MCF 10A (cell line): ENCODE measurements at regions not wholly inside any gene's neighbourhood (a gene's known extent, or its start where the extent isn't known, plus 50 kb on each side); places are given as distances from the start of the nearest gene placed in this dataset.

Source experiments
- BruUV-seq: library from RNA; stranded (reverse); fragments of 400-500 nt; replicated peaks from 2 replicates; lab custom pipeline; 2021; lab: Mats Ljungman, UMichigan
- CTCF ChIA-PET: fragments of 300-600 bp; sonication (Branson Sonifier 250); formaldehyde crosslinking; extraction: SDS; loops from one replicate; lab custom pipeline; 2021; ENCODE audit warnings: antibody characterized with exemption, inconsistent platforms; lab: Yijun Ruan, JAX
- POLR2A ChIA-PET: fragments of 300-600, 350-650 bp; sonication (Branson Sonifier 250); formaldehyde crosslinking; extraction: SDS; loops from one replicate; lab custom pipeline; 2020; ENCODE audit warnings: antibody characterized with exemption, inconsistent platforms; lab: Yijun Ruan, JAX
- DNase-seq: peaks from one replicate; pipeline ENCODE4 v3.0.0-alpha.2; 2018; ENCODE audit not compliant: unreplicated experiment
- H3K27ac Mint-ChIP-seq: one replicate; pipeline ENCODE4 v1.8.0; 2022; ENCODE audit warnings: mild to moderate bottlenecking, low read depth, mixed read lengths; ENCODE audit not compliant: unreplicated experiment
- H3K27me3 Mint-ChIP-seq: one replicate; pipeline ENCODE4 v1.8.0; 2022; ENCODE audit warnings: mixed read lengths; ENCODE audit not compliant: insufficient read depth, unreplicated experiment
- H3K36me3 Mint-ChIP-seq: one replicate; pipeline ENCODE4 v1.8.0; 2022; ENCODE audit warnings: mild to moderate bottlenecking, moderate library complexity, mixed read lengths; ENCODE audit not compliant: insufficient read depth, unreplicated experiment
- H3K4me1 Mint-ChIP-seq: one replicate; pipeline ENCODE4 v1.8.0; 2022; ENCODE audit warnings: mixed read lengths; ENCODE audit not compliant: insufficient read depth, unreplicated experiment
- H3K4me3 Mint-ChIP-seq: one replicate; pipeline ENCODE4 v1.8.0; 2022; ENCODE audit warnings: mild to moderate bottlenecking, moderate library complexity, mixed read lengths; ENCODE audit not compliant: unreplicated experiment
- H3K9me3 Mint-ChIP-seq: one replicate; pipeline ENCODE4 v1.8.0; 2022; ENCODE audit warnings: mixed read lengths; ENCODE audit not compliant: unreplicated experiment
- CTCF ChIP-seq: fragments of 200-600 bp; IDR thresholded peaks from one replicate; pipeline ENCODE4 v1.8.0; 2022; ENCODE audit warnings: antibody characterized with exemption, mild to moderate bottlenecking; ENCODE audit not compliant: unreplicated experiment
- intact Hi-C: fragments of 100-400 bp; cut with micrococcal nuclease; formaldehyde crosslinking; loops from 2 replicates; pipeline ENCODE4 v1.14.1; 2022

- H3K4me1 Mint-ChIP-seq, result peaks cover 12% of the 10 kb centered on the region
These were observed 85.3 kb upstream of the SLC22A23 start for GRCh38 chr6:3542032-3542640.

DNA sequence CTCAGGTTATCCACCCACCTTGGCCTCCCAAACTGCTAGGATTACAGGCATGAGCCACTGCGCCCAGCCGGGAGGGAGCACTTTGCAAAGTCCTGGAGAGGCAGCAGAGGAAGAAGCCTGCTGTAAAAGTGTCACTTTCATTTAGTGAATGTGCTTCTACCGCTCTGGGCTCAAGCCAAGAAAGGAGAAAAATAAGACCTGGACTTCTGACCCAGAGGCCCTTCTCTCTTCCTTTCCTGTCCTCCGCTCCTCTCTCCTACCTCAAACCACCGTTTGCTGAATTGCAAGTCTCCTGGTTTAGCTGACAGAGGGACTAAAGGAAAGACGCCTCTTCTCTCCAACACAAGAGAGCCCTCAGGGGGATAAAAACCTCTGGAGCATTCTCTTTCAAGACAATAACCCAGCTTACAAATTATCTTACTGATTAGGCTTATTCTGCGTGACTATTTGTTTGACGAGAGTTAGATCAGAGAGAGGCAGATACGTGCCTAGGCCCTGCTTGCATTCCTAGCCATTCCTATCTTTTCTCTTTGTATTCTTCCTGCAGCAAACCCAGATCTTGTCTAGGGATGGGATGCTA lies 84.2 kb upstream of the SLC22A23 start:
- no peaks in the 10 kb centered on the region for H3K9me3 Mint-ChIP-seq
- H3K27me3 Mint-ChIP-seq, result no peaks in the 10 kb centered on the region
- intact Hi-C loops, result no loop called here
- no TSS peak for BruUV-seq
- no peaks in the 10 kb centered on the region for H3K36me3 Mint-ChIP-seq
- ChIA-PET CTCF (interaction anchor here (1.0 kb wide), 1 partner anchor 24 kb away, joined by 3 read pairs; no protein-coding TSS in a partner anchor), POLR2A (interaction anchor here (0.9 to 1.0 kb wide), 2 partner anchors 10 to 14 kb away, joined by 3 read pairs; no protein-coding TSS in a partner anchor)
- TF ChIP-seq CTCF, result no peak
- no peak for DNase-seq
- peaks cover 12% of the 10 kb centered on the region for H3K4me1 Mint-ChIP-seq
- H3K27ac Mint-ChIP-seq, result no peak overlapping the region
- H3K4me3 Mint-ChIP-seq, result no peak overlapping the region

More at GRCh38 chr6:3542032-3542640, 85.3 kb upstream of the SLC22A23 start:
- H3K4me3 Mint-ChIP-seq, result no peak overlapping the region
- no peaks in the 10 kb centered on the region for H3K27me3 Mint-ChIP-seq
- no peaks in the 10 kb centered on the region for H3K9me3 Mint-ChIP-seq
- DNase-seq, result no peak
- ChIA-PET POLR2A (interaction anchor here (1.0 kb wide), 1 partner anchor 11 kb away, joined by 3 read pairs; no protein-coding TSS in a partner anchor), CTCF (interaction anchor here (0.6 kb wide), 1 partner anchor 279 kb away, joined by 3 read pairs; no protein-coding TSS in a partner anchor)
- no peak overlapping the region for H3K27ac Mint-ChIP-seq
- intact Hi-C loops, result no loop called here
- no peak for TF ChIP-seq CTCF
- H3K36me3 Mint-ChIP-seq, result no peaks in the 10 kb centered on the region
- BruUV-seq, result no TSS peak

GRCh38 chr6:3540253-3540820 lies 83.5 kb upstream of the SLC22A23 start:
- BruUV-seq, result no TSS peak
- H3K36me3 Mint-ChIP-seq, result no peaks in the 10 kb centered on the region
- H3K9me3 Mint-ChIP-seq, result no peaks in the 10 kb centered on the region
- peaks cover 12% of the 10 kb centered on the region for H3K4me1 Mint-ChIP-seq
- intact Hi-C loops, result no loop called here
- ChIA-PET CTCF (interaction anchor here (1.0 kb wide), 1 partner anchor 25 kb away, joined by 3 read pairs; no protein-coding TSS in a partner anchor), POLR2A (interaction anchor here (0.9 kb wide), 1 partner anchor 13 kb away, joined by 3 read pairs; no protein-coding TSS in a partner anchor)
- no peak for TF ChIP-seq CTCF
- no peak for DNase-seq
- H3K4me3 Mint-ChIP-seq, result no peak overlapping the region
- no peak overlapping the region for H3K27ac Mint-ChIP-seq
- no peaks in the 10 kb centered on the region for H3K27me3 Mint-ChIP-seq

GRCh38 chr6:3538536-3538935 lies 81.7 kb upstream of the SLC22A23 start:
- Mint-ChIP-seq H3K36me3 (no peaks in the 10 kb centered on the region), H3K27me3 (no peaks in the 10 kb centered on the region), H3K27ac (no peak overlapping the region), H3K9me3 (no peaks in the 10 kb centered on the region), H3K4me1 (peaks cover 15% of the 10 kb centered on the region), H3K4me3 (no peak overlapping the region)
- no TSS peak for BruUV-seq
- POLR2A ChIA-PET, result interaction anchor here (0.7 to 1.0 kb wide), 2 partner anchors 8 to 278 kb away, joined by 3 read pairs; no protein-coding TSS in a partner anchor
- TF ChIP-seq CTCF, result no peak
- CTCF ChIA-PET, result no interaction called here
- no peak for DNase-seq
- intact Hi-C loops, result no loop called here
